CD4-positive, CD25-positive, alpha-beta regulatory T cell (primary cell): ENCODE measurements at regions not wholly inside any gene's neighbourhood (a gene's known extent, or its start where the extent isn't known, plus 50 kb on each side); places are given as distances from the start of the nearest gene placed in this dataset.

Experiments used
- ATAC-seq, 2 donors: fragments of 150-1000 bp; cut with Tn5 transposase; one replicate each; pipeline ENCODE4 v1.10.0; 2021; ENCODE audit warnings: low read depth in 2 of 2, moderate number of reproducible peaks in 2 of 2, moderate library complexity in 1 of 2
- DNase-seq, 3 donors: peaks; one replicate each; pipeline versions ENCODE4 v3.0.0 to v3.0.0-alpha.2; 2012 to 2022; ENCODE audit warnings: mixed read lengths in 1 of 3
- H3K27ac ChIP-seq: one replicate; pipeline ENCODE4 v1.7.0; 2013; ENCODE audit warnings: mild to moderate bottlenecking, low read length; ENCODE audit not compliant: insufficient read depth, poor library complexity, severe bottlenecking
- H3K27me3 ChIP-seq: one replicate; pipeline ENCODE4 v1.7.0; 2013; ENCODE audit warnings: low read length; ENCODE audit not compliant: control insufficient read depth, insufficient read depth
- H3K36me3 ChIP-seq: one replicate; pipeline ENCODE4 v1.7.0; 2013; ENCODE audit warnings: mild to moderate bottlenecking, low read length, moderate library complexity; ENCODE audit not compliant: control insufficient read depth, insufficient read depth
- H3K4me1 ChIP-seq: 2 replicates; pipeline ENCODE4 v1.7.0; 2013; ENCODE audit warnings: mild to moderate bottlenecking, low read length; ENCODE audit not compliant: insufficient read depth, control insufficient read depth, poor library complexity, severe bottlenecking
- H3K4me3 ChIP-seq: one replicate; pipeline ENCODE4 v1.7.0; 2013; ENCODE audit warnings: low read depth, mild to moderate bottlenecking, low read length, moderate library complexity
- H3K9me3 ChIP-seq, 2 experiments: 1 replicate in 1 of 2; 2 replicates in 1 of 2; pipeline ENCODE4 v1.7.0; 2013; ENCODE audit warnings: low read length in 2 of 2, mild to moderate bottlenecking in 1 of 2, moderate library complexity in 1 of 2; ENCODE audit not compliant: control insufficient read depth in 2 of 2
- H3K27ac Mint-ChIP-seq, 3 donors: one replicate each; pipeline ENCODE4 v1.8.0; 2020 to 2022; ENCODE audit warnings: mild to moderate bottlenecking in 3 of 3, mixed read lengths in 3 of 3, moderate library complexity in 2 of 3
- H3K27me3 Mint-ChIP-seq: one replicate; pipeline ENCODE4 v1.8.0; 2022; ENCODE audit warnings: mild to moderate bottlenecking, mixed read lengths
- H3K36me3 Mint-ChIP-seq: one replicate; pipeline ENCODE4 v1.8.0; 2020; ENCODE audit warnings: mixed read lengths
- H3K4me1 Mint-ChIP-seq, 4 donors: one replicate each; pipeline ENCODE4 v1.8.0; 2020 to 2022; ENCODE audit warnings: mixed read lengths in 4 of 4, mild to moderate bottlenecking in 1 of 4
- H3K4me3 Mint-ChIP-seq, 4 donors: one replicate each; pipeline ENCODE4 v1.8.0; 2020 to 2022; ENCODE audit warnings: mild to moderate bottlenecking in 4 of 4, mixed read lengths in 4 of 4, moderate library complexity in 3 of 4
- H3K9me3 Mint-ChIP-seq, 7 donors: one replicate each; pipeline ENCODE4 v1.8.0; 2020 to 2022; ENCODE audit warnings: mixed read lengths in 7 of 7, mild to moderate bottlenecking in 3 of 7, moderate library complexity in 2 of 7

DNA sequence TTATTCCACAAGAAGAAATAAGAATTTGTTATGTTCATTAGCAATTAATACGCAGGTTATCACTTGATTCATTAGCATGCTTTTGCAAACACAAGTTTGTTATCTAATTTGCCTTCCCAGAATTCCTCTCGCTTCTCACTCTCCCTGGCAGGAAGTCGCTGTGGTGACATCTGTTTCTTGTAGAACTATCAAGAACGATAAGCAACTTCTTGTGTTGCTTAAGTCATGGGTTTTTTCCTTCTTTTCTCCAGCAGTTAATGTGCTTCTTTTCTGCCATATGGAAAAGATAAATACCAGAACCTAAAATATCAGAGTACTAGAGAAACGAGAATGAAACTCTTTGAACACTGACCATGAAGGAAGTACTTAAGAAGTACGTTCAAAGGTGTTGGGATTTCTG, 99.8 kb upstream of the CHMP2B start:
- Histone ChIP-seq H3K4me3 (no peak overlapping the region), H3K27me3 (no peaks in the 10 kb centered on the region), H3K36me3 (no peaks in the 10 kb centered on the region), H3K27ac (no peak overlapping the region), H3K9me3 (no peaks in the 10 kb centered on the region), H3K4me1 (no peaks in the 10 kb centered on the region)
- no peak overlapping the region for H3K27ac Mint-ChIP-seq
- no peaks in the 10 kb centered on the region for H3K36me3 Mint-ChIP-seq
- no peak for ATAC-seq
- DNase-seq: no peak
- peaks cover 0 to 8% (median 2%) of the 10 kb centered on the region in 7 donors for H3K9me3 Mint-ChIP-seq
- H3K4me1 Mint-ChIP-seq: no peaks in the 10 kb centered on the region
- no peaks in the 10 kb centered on the region for H3K27me3 Mint-ChIP-seq
- no peak overlapping the region for H3K4me3 Mint-ChIP-seq

DNA sequence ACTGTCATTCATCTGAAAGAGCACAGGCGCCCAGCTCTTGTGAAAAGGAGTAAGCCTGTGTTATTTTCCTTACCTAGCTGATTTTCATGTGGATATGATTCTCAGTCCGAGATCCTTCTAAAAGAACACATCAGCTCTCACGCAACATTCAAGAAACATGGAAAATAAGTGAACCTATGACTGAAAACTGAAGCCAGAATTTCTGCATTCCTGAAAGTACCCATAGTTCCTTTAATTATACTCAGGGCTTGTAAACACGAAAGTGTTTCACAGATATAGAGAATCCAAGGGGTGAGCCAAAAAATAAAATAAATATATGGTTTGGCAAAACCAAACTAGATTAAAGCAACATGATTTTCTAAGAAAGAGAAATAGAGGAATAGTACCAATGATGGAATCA, 100.8 kb upstream of the CHMP2B start:
- H3K9me3 ChIP-seq: no peaks in the 10 kb centered on the region
- H3K27ac ChIP-seq: no peak overlapping the region
- no peak for DNase-seq
- no peak overlapping the region for H3K4me3 Mint-ChIP-seq
- no peak overlapping the region for H3K4me3 ChIP-seq
- no peaks in the 10 kb centered on the region for H3K36me3 ChIP-seq
- H3K27ac Mint-ChIP-seq: no peak overlapping the region
- no peaks in the 10 kb centered on the region for H3K4me1 Mint-ChIP-seq
- no peaks in the 10 kb centered on the region for H3K4me1 ChIP-seq
- peaks cover 0 to 3% (median 0%) of the 10 kb centered on the region in 7 donors for H3K9me3 Mint-ChIP-seq
- H3K27me3 ChIP-seq: no peaks in the 10 kb centered on the region
- no peaks in the 10 kb centered on the region for H3K36me3 Mint-ChIP-seq
- H3K27me3 Mint-ChIP-seq: no peaks in the 10 kb centered on the region
- ATAC-seq: no peak

GRCh38 chr3:87125116-87125515, 102.0 kb upstream of the CHMP2B start:
- Histone ChIP-seq H3K4me1 (no peaks in the 10 kb centered on the region), H3K27me3 (no peaks in the 10 kb centered on the region), H3K27ac (no peak overlapping the region), H3K36me3 (no peaks in the 10 kb centered on the region), H3K9me3 (no peaks in the 10 kb centered on the region), H3K4me3 (no peak overlapping the region)
- ATAC-seq: no peak
- Mint-ChIP-seq H3K36me3 (no peaks in the 10 kb centered on the region), H3K4me3 (no peak overlapping the region), H3K4me1 (no peaks in the 10 kb centered on the region), H3K27me3 (no peaks in the 10 kb centered on the region), H3K27ac (no peak overlapping the region), H3K9me3 (peaks cover 0 to 2% (median 0%) of the 10 kb centered on the region in 7 donors)
- no peak for DNase-seq

DNA sequence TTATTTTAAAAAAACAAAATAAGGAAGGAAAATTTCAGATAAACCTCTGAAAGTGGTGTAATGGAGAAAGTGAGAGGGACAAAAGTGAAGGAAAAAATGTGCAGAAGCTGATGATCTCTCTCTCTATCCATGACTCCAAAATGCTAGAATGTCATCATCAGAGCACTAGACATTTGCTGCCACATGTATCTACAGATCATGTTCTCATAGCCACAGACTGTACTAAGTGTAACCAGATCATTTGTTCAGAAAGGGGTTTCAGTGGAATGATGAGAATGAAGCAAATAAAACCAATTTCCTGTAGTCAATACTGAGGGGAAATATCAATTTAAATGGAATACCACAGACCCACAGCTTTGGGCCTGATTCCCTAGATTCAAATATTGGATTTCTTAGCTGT, 104.3 kb upstream of the CHMP2B start:
- H3K4me1 Mint-ChIP-seq: no peaks in the 10 kb centered on the region

GRCh38 chr3:87121856-87122255, 105.3 kb upstream of the CHMP2B start:
- Histone ChIP-seq H3K36me3 (no peaks in the 10 kb centered on the region), H3K9me3 (no peaks in the 10 kb centered on the region), H3K4me1 (no peaks in the 10 kb centered on the region), H3K27ac (no peak overlapping the region), H3K4me3 (no peak overlapping the region), H3K27me3 (no peaks in the 10 kb centered on the region)
- DNase-seq (no peak), ATAC-seq (no peak)
- Mint-ChIP-seq H3K4me3 (no peak overlapping the region), H3K36me3 (no peaks in the 10 kb centered on the region), H3K4me1 (no peaks in the 10 kb centered on the region), H3K27me3 (no peaks in the 10 kb centered on the region), H3K9me3 (peaks cover 0 to 2% (median 0%) of the 10 kb centered on the region in 7 donors), H3K27ac (no peak overlapping the region)

More for the DNA sequence above, 104.3 kb upstream of the CHMP2B start:
- ATAC-seq: no peak
- H3K4me3 ChIP-seq: no peak overlapping the region
- no peaks in the 10 kb centered on the region for H3K36me3 ChIP-seq
- no peaks in the 10 kb centered on the region for H3K4me1 ChIP-seq
- no peaks in the 10 kb centered on the region for H3K27me3 ChIP-seq
- H3K36me3 Mint-ChIP-seq: no peaks in the 10 kb centered on the region
- H3K4me3 Mint-ChIP-seq: no peak overlapping the region
- peaks cover 0 to 2% (median 0%) of the 10 kb centered on the region in 7 donors for H3K9me3 Mint-ChIP-seq
- DNase-seq: no peak
- no peaks in the 10 kb centered on the region for H3K9me3 ChIP-seq
- no peaks in the 10 kb centered on the region for H3K27me3 Mint-ChIP-seq
- H3K27ac ChIP-seq: no peak overlapping the region
- H3K27ac Mint-ChIP-seq: no peak overlapping the region

GRCh38 chr3:87120881-87121280, 106.2 kb upstream of the CHMP2B start:
- ATAC-seq (no peak), DNase-seq (no peak)
- no peak overlapping the region for H3K27ac ChIP-seq
- no peaks in the 10 kb centered on the region for H3K4me1 ChIP-seq
- no peaks in the 10 kb centered on the region for H3K36me3 ChIP-seq
- Mint-ChIP-seq H3K9me3 (peaks cover 0 to 2% (median 0%) of the 10 kb centered on the region in 7 donors), H3K4me3 (no peak overlapping the region), H3K36me3 (no peaks in the 10 kb centered on the region), H3K27ac (no peak overlapping the region), H3K4me1 (no peaks in the 10 kb centered on the region), H3K27me3 (no peaks in the 10 kb centered on the region)
- H3K27me3 ChIP-seq: no peaks in the 10 kb centered on the region
- no peaks in the 10 kb centered on the region for H3K9me3 ChIP-seq
- no peak overlapping the region for H3K4me3 ChIP-seq

DNA sequence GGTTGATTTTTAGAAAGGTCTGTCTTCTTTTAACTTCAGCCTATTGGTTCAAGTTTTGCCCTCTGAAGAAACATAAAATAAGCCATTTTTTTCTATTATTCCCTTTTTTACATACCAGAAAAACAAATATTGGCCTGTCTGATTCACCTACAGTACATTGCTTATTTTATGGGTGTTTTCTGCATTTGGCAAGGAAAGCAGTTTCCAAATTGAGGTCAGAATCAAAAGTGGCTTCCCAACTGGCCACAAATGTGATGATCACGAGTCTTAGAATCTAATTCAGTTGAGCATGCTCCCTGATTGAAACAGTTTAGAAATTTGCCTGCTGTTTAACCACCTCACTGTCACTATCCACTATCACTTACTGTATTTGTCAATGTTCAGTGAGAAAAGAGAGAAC, 106.9 kb upstream of the CHMP2B start:
- Mint-ChIP-seq H3K27me3 (no peaks in the 10 kb centered on the region), H3K4me3 (no peak overlapping the region), H3K9me3 (peaks cover 0 to 2% (median 0%) of the 10 kb centered on the region in 7 donors), H3K4me1 (no peaks in the 10 kb centered on the region), H3K27ac (no peak overlapping the region), H3K36me3 (no peaks in the 10 kb centered on the region)
- DNase-seq: no peak
- no peaks in the 10 kb centered on the region for H3K27me3 ChIP-seq
- H3K4me1 ChIP-seq: no peaks in the 10 kb centered on the region
- H3K4me3 ChIP-seq: no peak overlapping the region
- no peak for ATAC-seq
- no peak overlapping the region for H3K27ac ChIP-seq
- no peaks in the 10 kb centered on the region for H3K36me3 ChIP-seq
- H3K9me3 ChIP-seq: no peaks in the 10 kb centered on the region

DNA sequence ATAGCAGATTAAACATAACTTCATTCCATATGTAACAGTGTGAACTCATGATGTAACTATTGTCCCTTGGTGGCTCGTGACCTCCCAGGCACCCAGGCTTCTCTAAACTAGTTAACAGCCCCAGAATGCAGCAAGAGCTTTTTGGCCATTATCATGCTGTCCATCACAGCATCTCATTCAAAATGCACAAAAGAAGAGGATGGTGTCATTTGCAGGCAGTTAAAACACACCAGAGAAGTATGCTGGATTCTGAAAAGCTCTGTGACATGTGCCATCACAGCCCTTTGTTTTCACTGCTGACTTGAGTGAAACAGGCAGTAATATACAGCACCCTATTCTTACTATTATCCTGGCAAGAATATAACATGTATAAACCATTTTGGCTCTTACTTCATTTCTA, 117.6 kb upstream of the CHMP2B start:
- H3K9me3 Mint-ChIP-seq: peaks cover 0 to 18% (median 0%) of the 10 kb centered on the region in 7 donors
- Histone ChIP-seq H3K27ac (no peak overlapping the region), H3K4me1 (no peaks in the 10 kb centered on the region)

More for the DNA sequence above, 117.6 kb upstream of the CHMP2B start:
- no peak for DNase-seq
- no peak for ATAC-seq
- Histone ChIP-seq H3K9me3 (no peaks in the 10 kb centered on the region), H3K36me3 (no peaks in the 10 kb centered on the region), H3K27me3 (no peaks in the 10 kb centered on the region), H3K4me3 (no peak overlapping the region)
- H3K4me1 Mint-ChIP-seq: no peaks in the 10 kb centered on the region
- no peak overlapping the region for H3K4me3 Mint-ChIP-seq
- H3K36me3 Mint-ChIP-seq: no peaks in the 10 kb centered on the region
- H3K27ac Mint-ChIP-seq: no peak overlapping the region
- no peaks in the 10 kb centered on the region for H3K27me3 Mint-ChIP-seq
